Activated CD4-positive, alpha-beta T cell treated with anti-CD3 and anti-CD28 coated beads, Interleukin-2, amount 10 ng/mL, durations not matched to agents 7 days and 5 days (primary cell): ENCODE measurements at regions not wholly inside any gene's neighbourhood (a gene's known extent, or its start where the extent isn't known, plus 50 kb on each side); places are given as distances from the start of the nearest gene placed in this dataset.

Experiments
- CTCF ChIA-PET: fragments of 350-600 bp; sonication (Branson Sonifier 250); formaldehyde crosslinking; loops from one replicate; lab custom pipeline; 2021; ENCODE audit warnings: antibody characterized with exemption; lab: Charles Lee
- POLR2A ChIA-PET: fragments of 350-600 bp; sonication (Branson Sonifier 250); formaldehyde crosslinking; loops from one replicate; lab custom pipeline; 2021; ENCODE audit warnings: antibody characterized with exemption; lab: Charles Lee
- DNase-seq: peaks from one replicate; pipeline ENCODE4 v3.0.0-alpha.2; 2020
- H3K27ac Mint-ChIP-seq: one replicate; pipeline ENCODE4 v1.8.0; 2021; ENCODE audit warnings: mild to moderate bottlenecking, moderate library complexity, mixed read lengths
- H3K27me3 Mint-ChIP-seq: one replicate; pipeline ENCODE4 v1.8.0; 2021; ENCODE audit warnings: mixed read lengths
- H3K36me3 Mint-ChIP-seq: one replicate; pipeline ENCODE4 v1.8.0; 2021; ENCODE audit warnings: low read depth, mixed read lengths
- H3K4me1 Mint-ChIP-seq: one replicate; pipeline ENCODE4 v1.8.0; 2021; ENCODE audit warnings: mixed read lengths
- H3K4me3 Mint-ChIP-seq: one replicate; pipeline ENCODE4 v1.8.0; 2021; ENCODE audit warnings: mild to moderate bottlenecking, moderate library complexity, mixed read lengths
- H3K9me3 Mint-ChIP-seq: one replicate; pipeline ENCODE4 v1.8.0; 2021; ENCODE audit warnings: mixed read lengths

GRCh38 chr16:26642047-26642664, 424.6 kb upstream of the C16orf82 start:
- no peak overlapping the region for H3K27ac Mint-ChIP-seq
- peaks cover 2% of the 10 kb centered on the region for H3K9me3 Mint-ChIP-seq
- H3K4me3 Mint-ChIP-seq, result no peak overlapping the region
- CTCF ChIA-PET, result interaction anchor here (0.6 kb wide), 1 partner anchor 1481 kb away, joined by 3 read pairs; no protein-coding TSS in a partner anchor
- DNase-seq, result no peak
- POLR2A ChIA-PET, result no interaction called here
- peaks cover 4% of the 10 kb centered on the region for H3K36me3 Mint-ChIP-seq
- peaks cover 12% of the 10 kb centered on the region for H3K27me3 Mint-ChIP-seq
- peaks cover 41% of the 10 kb centered on the region for H3K4me1 Mint-ChIP-seq

GRCh38 chr16:26643519-26643918, 423.2 kb upstream of the C16orf82 start:
- no peak for DNase-seq
- Mint-ChIP-seq H3K9me3 (peaks cover 2% of the 10 kb centered on the region), H3K36me3 (peaks cover 4% of the 10 kb centered on the region), H3K4me1 (peaks cover 41% of the 10 kb centered on the region), H3K27me3 (peaks cover 11% of the 10 kb centered on the region), H3K4me3 (no peak overlapping the region), H3K27ac (no peak overlapping the region)
- POLR2A ChIA-PET, result no interaction called here
- CTCF ChIA-PET, result interaction anchor here (0.6 to 1.4 kb wide), 2 partner anchors 10 to 65 kb away, joined by 3 read pairs; no protein-coding TSS in a partner anchor

GRCh38 chr16:26644912-26645543, 421.7 kb upstream of the C16orf82 start:
- Mint-ChIP-seq H3K4me3 (no peak overlapping the region), H3K27ac (peak overlapping the region; percentile 0), H3K9me3 (no peaks in the 10 kb centered on the region), H3K36me3 (peaks cover 4% of the 10 kb centered on the region), H3K4me1 (peaks cover 40% of the 10 kb centered on the region), H3K27me3 (peaks cover 12% of the 10 kb centered on the region)
- DNase-seq, result no peak
- POLR2A ChIA-PET, result interaction anchor here (0.7 kb wide), 1 partner anchor 373 kb away, joined by 3 read pairs; no protein-coding TSS in a partner anchor
- CTCF ChIA-PET, result interaction anchor here (0.8 to 2.7 kb wide), 22 partner anchors 9 to 338 kb away, joined by 3 to 14 read pairs (median 4); no protein-coding TSS in a partner anchor

GRCh38 chr16:26645614-26646013, 421.1 kb upstream of the C16orf82 start:
- Mint-ChIP-seq H3K27me3 (peaks cover 9% of the 10 kb centered on the region), H3K36me3 (peaks cover 2% of the 10 kb centered on the region), H3K9me3 (no peaks in the 10 kb centered on the region), H3K4me3 (peak overlapping the region; percentile 16), H3K4me1 (peaks cover 38% of the 10 kb centered on the region), H3K27ac (no peak overlapping the region)
- DNase-seq, result peak; percentile 60
- ChIA-PET POLR2A (interaction anchor here (0.7 kb wide), 1 partner anchor 374 kb away, joined by 3 read pairs; no protein-coding TSS in a partner anchor), CTCF (interaction anchor here (0.5 to 2.7 kb wide), 29 partner anchors 9 to 1194 kb away, joined by 3 to 14 read pairs (median 4); no protein-coding TSS in a partner anchor)

- ChIA-PET POLR2A (no interaction called here), CTCF (no interaction called here)
- H3K4me3 Mint-ChIP-seq, result no peak overlapping the region
- H3K27ac Mint-ChIP-seq, result no peak overlapping the region
- peaks cover 4% of the 10 kb centered on the region for H3K9me3 Mint-ChIP-seq
- no peak for DNase-seq
- peaks cover 2% of the 10 kb centered on the region for H3K36me3 Mint-ChIP-seq
- peaks cover 28% of the 10 kb centered on the region for H3K4me1 Mint-ChIP-seq
- peaks cover 11% of the 10 kb centered on the region for H3K27me3 Mint-ChIP-seq
These were observed 418.9 kb upstream of the C16orf82 start for GRCh38 chr16:26647870-26648269.

GRCh38 chr16:26648851-26649250, 417.9 kb upstream of the C16orf82 start:
- H3K4me3 Mint-ChIP-seq, result no peak overlapping the region
- ChIA-PET POLR2A (interaction anchor here (0.6 kb wide), 1 partner anchor 119 kb away, joined by 4 read pairs; no protein-coding TSS in a partner anchor), CTCF (no interaction called here)
- no peaks in the 10 kb centered on the region for H3K36me3 Mint-ChIP-seq
- DNase-seq, result no peak
- peaks cover 11% of the 10 kb centered on the region for H3K27me3 Mint-ChIP-seq
- peaks cover 18% of the 10 kb centered on the region for H3K4me1 Mint-ChIP-seq
- H3K27ac Mint-ChIP-seq, result peak overlapping the region; percentile 25
- peaks cover 4% of the 10 kb centered on the region for H3K9me3 Mint-ChIP-seq

GRCh38 chr16:26649381-26650045, 417.2 kb upstream of the C16orf82 start:
- H3K4me1 Mint-ChIP-seq, result peaks cover 13% of the 10 kb centered on the region
- H3K27ac Mint-ChIP-seq, result no peak overlapping the region
- peaks cover 4% of the 10 kb centered on the region for H3K9me3 Mint-ChIP-seq
- ChIA-PET POLR2A (no interaction called here), CTCF (no interaction called here)
- H3K36me3 Mint-ChIP-seq, result no peaks in the 10 kb centered on the region
- no peak for DNase-seq
- no peak overlapping the region for H3K4me3 Mint-ChIP-seq
- peaks cover 11% of the 10 kb centered on the region for H3K27me3 Mint-ChIP-seq

- DNase-seq, result no peak
- ChIA-PET CTCF (no interaction called here), POLR2A (no interaction called here)
- Mint-ChIP-seq H3K4me1 (no peaks in the 10 kb centered on the region), H3K27me3 (peaks cover 23% of the 10 kb centered on the region), H3K27ac (no peak overlapping the region), H3K36me3 (no peaks in the 10 kb centered on the region), H3K4me3 (no peak overlapping the region), H3K9me3 (peaks cover 4% of the 10 kb centered on the region)
These were observed 415.3 kb upstream of the C16orf82 start for GRCh38 chr16:26651464-26651863.

- DNase-seq, result no peak
- Mint-ChIP-seq H3K4me1 (no peaks in the 10 kb centered on the region), H3K4me3 (no peak overlapping the region), H3K27me3 (peaks cover 26% of the 10 kb centered on the region), H3K36me3 (no peaks in the 10 kb centered on the region), H3K9me3 (peaks cover 4% of the 10 kb centered on the region), H3K27ac (no peak overlapping the region)
- CTCF ChIA-PET, result no interaction called here
- POLR2A ChIA-PET, result no interaction called here
These were observed 414.8 kb upstream of the C16orf82 start for GRCh38 chr16:26651884-26652283.

GRCh38 chr16:26658486-26658885, 408.2 kb upstream of the C16orf82 start:
- no peaks in the 10 kb centered on the region for H3K36me3 Mint-ChIP-seq
- H3K4me1 Mint-ChIP-seq, result no peaks in the 10 kb centered on the region
- H3K27ac Mint-ChIP-seq, result no peak overlapping the region
- CTCF ChIA-PET, result no interaction called here
- DNase-seq, result no peak
- no peak overlapping the region for H3K4me3 Mint-ChIP-seq
- POLR2A ChIA-PET, result no interaction called here
- H3K9me3 Mint-ChIP-seq, result peaks cover 2% of the 10 kb centered on the region
- peaks cover 41% of the 10 kb centered on the region for H3K27me3 Mint-ChIP-seq

- no peak overlapping the region for H3K27ac Mint-ChIP-seq
- H3K4me1 Mint-ChIP-seq, result no peaks in the 10 kb centered on the region
- CTCF ChIA-PET, result no interaction called here
- no peak overlapping the region for H3K4me3 Mint-ChIP-seq
- H3K27me3 Mint-ChIP-seq, result peaks cover 44% of the 10 kb centered on the region
- no peak for DNase-seq
- no peaks in the 10 kb centered on the region for H3K36me3 Mint-ChIP-seq
- POLR2A ChIA-PET, result no interaction called here
- peaks cover 2% of the 10 kb centered on the region for H3K9me3 Mint-ChIP-seq
These were observed 407.8 kb upstream of the C16orf82 start for GRCh38 chr16:26658915-26659314.

- ChIA-PET CTCF (interaction anchor here (2.3 kb wide), 1 partner anchor 18 kb away, joined by 7 read pairs; no protein-coding TSS in a partner anchor), POLR2A (no interaction called here)
- no peaks in the 10 kb centered on the region for H3K36me3 Mint-ChIP-seq
- no peaks in the 10 kb centered on the region for H3K4me1 Mint-ChIP-seq
- DNase-seq, result no peak
- H3K4me3 Mint-ChIP-seq, result no peak overlapping the region
- H3K27me3 Mint-ChIP-seq, result peaks cover 22% of the 10 kb centered on the region
- no peak overlapping the region for H3K27ac Mint-ChIP-seq
- peaks cover 2% of the 10 kb centered on the region for H3K9me3 Mint-ChIP-seq
These were observed 402.6 kb upstream of the C16orf82 start for GRCh38 chr16:26664086-26664485.
